Astrocyte (in vitro differentiated cells and primary cell): ENCODE measurements at regions not wholly inside any gene's neighbourhood (a gene's known extent, or its start where the extent isn't known, plus 50 kb on each side); places are given as distances from the start of the nearest gene placed in this dataset.

Experiments used
- EZH2 ChIP-seq: IDR thresholded peaks from 2 replicates; pipeline ENCODE4 v1.6.1; 2012; ENCODE audit warnings: mild to moderate bottlenecking, low read length, inconsistent platforms; ENCODE audit not compliant: insufficient read depth
- TF ChIP-seq, protein P1 (sequence below): IDR thresholded peaks from 2 replicates; pipeline ENCODE4 v1.5.1; 2011; ENCODE audit warnings: low read depth, mild to moderate bottlenecking, inconsistent platforms, low read length, moderate library complexity; ENCODE audit not compliant: insufficient read depth

GRCh38 chr6:76972474-76972873, 490.8 kb downstream of the HTR1B start:
- TF ChIP-seq EZH2: no peak
- TF ChIP-seq, protein P1, sequence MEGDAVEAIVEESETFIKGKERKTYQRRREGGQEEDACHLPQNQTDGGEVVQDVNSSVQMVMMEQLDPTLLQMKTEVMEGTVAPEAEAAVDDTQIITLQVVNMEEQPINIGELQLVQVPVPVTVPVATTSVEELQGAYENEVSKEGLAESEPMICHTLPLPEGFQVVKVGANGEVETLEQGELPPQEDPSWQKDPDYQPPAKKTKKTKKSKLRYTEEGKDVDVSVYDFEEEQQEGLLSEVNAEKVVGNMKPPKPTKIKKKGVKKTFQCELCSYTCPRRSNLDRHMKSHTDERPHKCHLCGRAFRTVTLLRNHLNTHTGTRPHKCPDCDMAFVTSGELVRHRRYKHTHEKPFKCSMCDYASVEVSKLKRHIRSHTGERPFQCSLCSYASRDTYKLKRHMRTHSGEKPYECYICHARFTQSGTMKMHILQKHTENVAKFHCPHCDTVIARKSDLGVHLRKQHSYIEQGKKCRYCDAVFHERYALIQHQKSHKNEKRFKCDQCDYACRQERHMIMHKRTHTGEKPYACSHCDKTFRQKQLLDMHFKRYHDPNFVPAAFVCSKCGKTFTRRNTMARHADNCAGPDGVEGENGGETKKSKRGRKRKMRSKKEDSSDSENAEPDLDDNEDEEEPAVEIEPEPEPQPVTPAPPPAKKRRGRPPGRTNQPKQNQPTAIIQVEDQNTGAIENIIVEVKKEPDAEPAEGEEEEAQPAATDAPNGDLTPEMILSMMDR: no peak
